OCI-LY7 (cell line): ENCODE measurements at regions not wholly inside any gene's neighbourhood (a gene's known extent, or its start where the extent isn't known, plus 50 kb on each side); places are given as distances from the start of the nearest gene placed in this dataset.

Experiments used
- BruUV-seq: library from RNA; stranded (reverse); fragments of 400-500 nt; replicated peaks from 2 replicates; lab custom pipeline; 2021; lab: Mats Ljungman, UMichigan
- CTCF ChIA-PET: fragments of 300-600 bp; sonication (Branson Sonifier 250); formaldehyde crosslinking; loops from one replicate; lab custom pipeline; 2022; ENCODE audit warnings: antibody characterized with exemption; ENCODE audit not compliant: unreplicated experiment; lab: Charles Lee
- POLR2A ChIA-PET: fragments of 300-600 bp; sonication (Branson Sonifier 250); formaldehyde crosslinking; loops from one replicate; lab custom pipeline; 2022; ENCODE audit warnings: antibody characterized with exemption; lab: Charles Lee
- DNase-seq: peaks from one replicate; pipeline ENCODE4 v3.0.0-alpha.2; 2015; ENCODE audit warnings: low spot score
- H2AFZ ChIP-seq: fragments of 200-600 bp; sonication (generic), shearing (Covaris generic); 2 replicates; pipeline ENCODE4 v1.6.1; 2014; ENCODE audit warnings: mild to moderate bottlenecking, antibody characterized with exemption, low read length, moderate library complexity
- H3K27ac ChIP-seq: fragments of 200-600 bp; sonication (generic); 2 replicates; pipeline ENCODE4 v1.5.1; 2014; ENCODE audit warnings: mixed run types, low read depth, mild to moderate bottlenecking, moderate library complexity, low read length, inconsistent platforms; ENCODE audit not compliant: poor library complexity, severe bottlenecking
- H3K36me3 ChIP-seq: fragments of 200-600 bp; sonication (generic); 2 replicates; pipeline ENCODE4 v1.6.1; 2014; ENCODE audit warnings: mild to moderate bottlenecking, antibody characterized with exemption, low read length, moderate library complexity, mixed read lengths; ENCODE audit not compliant: insufficient read depth
- H3K4me1 ChIP-seq: fragments of 200-600 bp; sonication (generic); 2 replicates; pipeline ENCODE4 v1.5.1; 2014; ENCODE audit warnings: mild to moderate bottlenecking, low read length; ENCODE audit not compliant: insufficient read depth, poor library complexity, severe bottlenecking
- H3K4me2 ChIP-seq: fragments of 200-600 bp; sonication (generic); 2 replicates; pipeline ENCODE4 v1.6.1; 2014; ENCODE audit warnings: mild to moderate bottlenecking, low read length
- H3K4me3 ChIP-seq: fragments of 200-600 bp; sonication (generic); 2 replicates; pipeline ENCODE4 v1.5.1; 2014; ENCODE audit warnings: mild to moderate bottlenecking, low read depth, low read length; ENCODE audit not compliant: poor library complexity, severe bottlenecking
- H3K79me2 ChIP-seq: fragments of 200-600 bp; sonication (generic); 2 replicates; pipeline ENCODE4 v1.6.1; 2016; ENCODE audit warnings: low read depth, mild to moderate bottlenecking, low read length, moderate library complexity, mixed read lengths; ENCODE audit not compliant: insufficient read depth
- H3K9me2 ChIP-seq: fragments of 200-600 bp; sonication (generic); 2 replicates; pipeline ENCODE4 v1.6.1; 2016; ENCODE audit warnings: mild to moderate bottlenecking, low read length, mixed read lengths; ENCODE audit not compliant: insufficient read depth
- H3K9me3 ChIP-seq: fragments of 200-600 bp; sonication (generic); 2 replicates; pipeline ENCODE4 v1.6.1; 2014; ENCODE audit warnings: mild to moderate bottlenecking, mixed run types, low read length, mixed read lengths
- H4K20me1 ChIP-seq: fragments of 200-600 bp; sonication (generic); 2 replicates; pipeline ENCODE4 v1.6.1; 2014; ENCODE audit warnings: mild to moderate bottlenecking, antibody characterized with exemption, low read length, moderate library complexity, mixed read lengths; ENCODE audit not compliant: insufficient read depth
- CTCF ChIP-seq: fragments of 200-600 bp; sonication (generic); conservative IDR thresholded peaks from 2 replicates; pipeline ENCODE4 v1.5.1; 2014; ENCODE audit warnings: mild to moderate bottlenecking, antibody characterized with exemption, low read length, moderate library complexity, mixed read lengths
- EZH2phosphoT487 ChIP-seq: fragments of 200-600 bp; sonication (generic); IDR thresholded peaks from 2 replicates; pipeline ENCODE4 v1.6.1; 2018; ENCODE audit warnings: low read depth, borderline replicate concordance, mild to moderate bottlenecking, mixed run types, antibody characterized with exemption, low read length, moderate library complexity, mixed read lengths
- intact Hi-C: fragments of 100-400 bp; cut with micrococcal nuclease; formaldehyde crosslinking; loops from one replicate; pipeline ENCODE4 v1.10.0; 2022; ENCODE audit not compliant: unreplicated experiment

DNA sequence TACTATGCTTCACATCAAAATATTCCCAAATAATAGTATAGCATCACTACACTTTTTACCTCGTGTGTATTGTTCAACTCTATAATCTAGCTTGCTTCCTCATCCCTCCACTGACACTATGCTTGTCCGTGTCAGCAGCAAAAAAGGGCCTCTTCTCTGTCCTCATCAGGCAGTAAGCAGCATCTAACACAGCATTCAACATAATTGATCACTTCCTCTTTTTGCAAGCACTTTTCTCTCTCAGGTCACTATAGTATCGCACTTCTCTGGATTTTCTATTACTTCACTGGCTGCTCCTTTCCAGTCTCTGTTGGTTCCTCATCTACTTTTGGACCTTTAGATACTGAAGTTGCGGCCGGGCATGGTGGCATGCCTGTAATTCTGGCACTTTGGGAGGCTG lies 64.9 kb upstream of the ZSWIM2 start:
- no peaks in the 10 kb centered on the region for H3K79me2 ChIP-seq

DNA sequence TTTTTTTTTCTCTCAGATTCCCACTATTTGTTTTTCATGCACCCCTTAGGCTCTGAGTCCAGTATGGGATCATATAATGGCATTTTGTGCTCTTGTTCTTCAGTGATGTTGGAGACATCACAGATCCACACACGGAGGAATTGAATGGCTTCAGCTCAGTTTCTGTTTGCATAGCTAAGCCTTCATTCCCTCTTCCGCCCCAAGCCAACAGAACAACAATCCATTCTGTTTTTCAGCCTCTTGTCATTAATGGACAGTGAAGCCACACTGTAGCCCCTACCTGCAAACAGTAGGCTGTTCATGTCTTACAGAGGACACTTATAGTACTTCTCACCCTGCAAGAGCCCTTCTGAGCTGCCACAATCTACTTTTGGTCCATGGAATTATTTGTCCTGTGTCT lies 64.0 kb upstream of the ZSWIM2 start:
- intact Hi-C loops: no loop called here
- Histone ChIP-seq H3K36me3 (no peaks in the 10 kb centered on the region), H3K27ac (no peak overlapping the region), H2AFZ (no peak overlapping the region), H3K9me3 (no peaks in the 10 kb centered on the region), H3K4me2 (no peak overlapping the region), H3K4me1 (no peaks in the 10 kb centered on the region), H4K20me1 (no peaks in the 10 kb centered on the region), H3K4me3 (no peak overlapping the region), H3K9me2 (no peaks in the 10 kb centered on the region), H3K79me2 (no peaks in the 10 kb centered on the region)
- no TSS peak for BruUV-seq
- TF ChIP-seq CTCF: no peak
- TF ChIP-seq EZH2phosphoT487: no peak
- POLR2A ChIA-PET: interaction anchor here (1.0 kb wide), 1 partner anchor 17 kb away, joined by 3 read pairs; no protein-coding TSS in a partner anchor
- CTCF ChIA-PET: no interaction called here
- no peak for DNase-seq

More for the DNA sequence above, 64.9 kb upstream of the ZSWIM2 start:
- TF ChIP-seq EZH2phosphoT487: no peak
- TF ChIP-seq CTCF: no peak
- H3K27ac ChIP-seq: no peak overlapping the region
- H3K36me3 ChIP-seq: no peaks in the 10 kb centered on the region
- ChIA-PET CTCF (no interaction called here), POLR2A (interaction anchor here (0.6 kb wide), 1 partner anchor 80 kb away, joined by 4 read pairs; no protein-coding TSS in a partner anchor)
- no peak overlapping the region for H3K4me3 ChIP-seq
- H2AFZ ChIP-seq: no peak overlapping the region
- H3K4me2 ChIP-seq: no peak overlapping the region
- BruUV-seq: no TSS peak
- H4K20me1 ChIP-seq: no peaks in the 10 kb centered on the region
- peak; percentile 0 for DNase-seq
- H3K9me3 ChIP-seq: no peaks in the 10 kb centered on the region
- H3K9me2 ChIP-seq: no peaks in the 10 kb centered on the region
- no peaks in the 10 kb centered on the region for H3K4me1 ChIP-seq
- intact Hi-C loops: no loop called here

GRCh38 chr2:186911551-186912085 lies 62.6 kb upstream of the ZSWIM2 start:
- Histone ChIP-seq H3K9me2 (no peaks in the 10 kb centered on the region), H2AFZ (no peak overlapping the region), H3K27ac (no peak overlapping the region), H3K79me2 (no peaks in the 10 kb centered on the region), H3K4me1 (no peaks in the 10 kb centered on the region), H3K4me3 (no peak overlapping the region), H3K4me2 (no peak overlapping the region), H3K36me3 (no peaks in the 10 kb centered on the region), H4K20me1 (no peaks in the 10 kb centered on the region), H3K9me3 (no peaks in the 10 kb centered on the region)
- intact Hi-C loops: no loop called here
- TF ChIP-seq EZH2phosphoT487: no peak
- no peak for TF ChIP-seq CTCF
- no TSS peak for BruUV-seq
- ChIA-PET CTCF (no interaction called here), POLR2A (interaction anchor here (0.6 kb wide), 1 partner anchor 86 kb away, joined by 3 read pairs; no protein-coding TSS in a partner anchor)
- DNase-seq: no peak
